ENCODE measurements at regions not wholly inside any gene's neighbourhood (a gene's known extent, or its start where the extent isn't known, plus 50 kb on each side); places are given as distances from the start of the nearest gene placed in this dataset.

- Mint-ChIP-seq H3K27ac (peak overlapping the region; percentile 5 to 53), H3K9me3 (no peaks in the 10 kb centered on the region), H3K4me3 (peak overlapping the region; percentile 39 to 68 (median 64)), H3K27me3 (no peaks in the 10 kb centered on the region), H3K36me3 (no peaks in the 10 kb centered on the region), H3K4me1 (peaks cover 26 to 29% (median 29%) of the 10 kb centered on the region in 3 donors)
- ChIA-PET POLR2A (interaction anchor here (0.6 to 1.0 kb wide), 7 partner anchors 10 to 237 kb away, joined by 3 to 5 read pairs (median 3); partner anchors contain the start of gene HSPA13 (in 1 of the 2)), CTCF (interaction anchor here (0.7 to 1.4 kb wide), 4 partner anchors 9 to 537 kb away, joined by 3 to 4 read pairs (median 3); no protein-coding TSS in a partner anchor)
- Histone ChIP-seq H3K27me3 (replicated peaks in 1 of 2; ENCODE audit: control insufficient read depth in 2 of 2, extremely low read depth in 1 of 2, insufficient read depth in 2 of 2, low read length in 1 of 2) (no peaks in the 10 kb centered on the region), H3K27ac (ENCODE audit: low read length) (no peak overlapping the region), H3K4me1 (ENCODE audit: control insufficient read depth in 1 of 2, extremely low read depth in 1 of 2, insufficient read depth in 2 of 2, low read length in 2 of 2) (peaks cover 0 to 12% of the 10 kb centered on the region in 2 experiments), H3K36me3 (ENCODE audit: control insufficient read depth in 2 of 2, extremely low read depth in 1 of 2, insufficient read depth in 1 of 2, low read length in 1 of 2) (no peaks in the 10 kb centered on the region), H3K9me3 (no peaks in the 10 kb centered on the region), H3K4me3 (ENCODE audit: control insufficient read depth in 1 of 2, extremely low read depth in 1 of 2, low read length in 1 of 2) (peak overlapping the region in 1 of 2 donors; percentile 10)
- DNase-seq (peak in 1 of 35 experiments; percentile 32), ATAC-seq (replicated peaks in 1 of 4) (peak in 3 of 4 experiments; percentile 38 to 59 (median 39))
- WGBS (ENCODE audit: insufficient coverage), result no CpG with 5 or more reads among the region's 1 CpG
Observed at GRCh38 chr21:14602382-14602958, 56.4 kb upstream of the SAMSN1 start.

DNA sequence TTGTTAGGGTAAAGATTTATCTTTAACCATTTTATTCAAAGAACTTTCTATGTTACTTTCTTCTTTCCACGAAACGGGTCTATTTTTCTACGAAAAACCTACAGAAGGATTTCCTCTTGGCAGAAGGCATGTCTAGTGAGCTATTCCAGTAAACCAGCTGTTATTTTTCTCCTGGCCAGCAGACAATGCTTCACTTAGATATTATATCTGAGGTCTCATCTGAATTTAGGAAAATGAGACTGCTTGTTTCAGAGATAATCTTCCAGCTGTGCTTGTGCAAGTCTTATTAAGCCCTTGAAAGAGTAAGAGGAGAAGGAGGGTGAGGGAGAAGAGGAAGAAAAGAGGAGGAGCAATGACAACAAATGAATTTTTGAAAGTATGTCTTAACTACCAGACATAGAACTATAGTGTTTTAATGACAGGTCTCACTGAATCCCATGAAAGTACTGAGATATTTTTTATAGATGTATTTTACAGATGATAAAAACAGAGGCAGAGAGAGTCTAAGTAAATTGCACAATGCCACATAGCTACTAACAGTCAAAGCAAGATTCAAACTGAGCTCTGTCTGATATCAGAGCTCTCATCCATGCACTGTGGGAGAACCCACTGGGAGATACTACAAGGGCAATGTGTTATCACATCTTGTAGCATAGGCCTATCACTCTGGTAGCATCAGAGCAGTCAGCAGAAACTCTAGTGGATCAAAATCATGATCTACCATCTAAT lies 54.6 kb upstream of the SAMSN1 start:
- no peak overlapping the region for H3K4me3 ChIP-seq (ENCODE audit: control insufficient read depth in 1 of 2, extremely low read depth in 1 of 2, low read length in 1 of 2)
- H3K4me1 ChIP-seq (ENCODE audit: control insufficient read depth in 1 of 2, extremely low read depth in 1 of 2, insufficient read depth in 2 of 2, low read length in 2 of 2), result peaks cover 0 to 12% of the 10 kb centered on the region in 2 experiments
- peak overlapping the region in 1 of 2 donors; percentile 15 for H3K27ac Mint-ChIP-seq
- no peaks in the 10 kb centered on the region for H3K27me3 Mint-ChIP-seq
- H3K36me3 ChIP-seq (ENCODE audit: control insufficient read depth in 2 of 2, extremely low read depth in 1 of 2, insufficient read depth in 1 of 2, low read length in 1 of 2), result no peaks in the 10 kb centered on the region
- DNase-seq (no peak), ATAC-seq (replicated peaks in 1 of 4) (no peak)
- ChIA-PET POLR2A (interaction anchor here in 1 of 2 donors (0.7 kb wide), 1 partner anchor 55 kb away, joined by 4 read pairs; no protein-coding TSS in a partner anchor), CTCF (interaction anchor here in 1 of 2 donors (1.0 kb wide), 1 partner anchor 9 kb away, joined by 3 read pairs; no protein-coding TSS in a partner anchor)
- no peaks in the 10 kb centered on the region for H3K27me3 ChIP-seq (replicated peaks in 1 of 2; ENCODE audit: control insufficient read depth in 2 of 2, extremely low read depth in 1 of 2, insufficient read depth in 2 of 2, low read length in 1 of 2)
- H3K4me3 Mint-ChIP-seq, result no peak overlapping the region
- no peak overlapping the region for H3K27ac ChIP-seq (ENCODE audit: low read length)
- H3K9me3 Mint-ChIP-seq, result peaks cover 0 to 9% (median 5%) of the 10 kb centered on the region in 3 donors
- no peaks in the 10 kb centered on the region for H3K9me3 ChIP-seq
- H3K36me3 Mint-ChIP-seq, result peaks cover 8% of the 10 kb centered on the region
- peaks cover 26 to 29% (median 29%) of the 10 kb centered on the region in 3 donors for H3K4me1 Mint-ChIP-seq
- no CpG with 5 or more reads among the region's 3 CpGs for WGBS (ENCODE audit: insufficient coverage)

DNA sequence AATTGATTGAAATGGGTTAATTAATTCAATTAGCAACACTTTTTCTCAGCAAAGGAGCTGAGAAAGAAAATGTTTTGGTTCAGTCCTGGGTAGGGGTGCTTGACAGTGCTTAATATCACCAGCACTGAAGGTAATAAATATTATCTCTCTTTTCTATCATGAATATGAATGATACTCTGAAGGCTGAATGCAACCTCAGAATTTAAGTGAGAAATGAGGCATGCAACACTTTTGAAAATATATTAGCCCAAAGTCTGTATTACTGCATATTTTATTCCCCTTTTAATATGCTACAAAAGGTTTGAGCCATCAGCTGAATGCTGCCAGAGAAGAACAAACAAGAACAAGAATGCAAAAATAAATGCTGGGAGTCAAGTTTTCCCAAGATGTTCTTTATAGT lies 52.0 kb upstream of the SAMSN1 start:
- H3K4me1 Mint-ChIP-seq, result peaks cover 22 to 25% (median 24%) of the 10 kb centered on the region in 3 donors
- POLR2A ChIA-PET, result no interaction called here

More for the DNA sequence above, 52.0 kb upstream of the SAMSN1 start:
- H3K27me3 ChIP-seq (replicated peaks in 1 of 2; ENCODE audit: control insufficient read depth in 2 of 2, extremely low read depth in 1 of 2, insufficient read depth in 2 of 2, low read length in 1 of 2), result no peaks in the 10 kb centered on the region
- H3K9me3 ChIP-seq, result no peaks in the 10 kb centered on the region
- DNase-seq (no peak), ATAC-seq (replicated peaks in 1 of 4) (no peak)
- CTCF ChIA-PET, result no interaction called here
- no peak overlapping the region for H3K27ac ChIP-seq (ENCODE audit: low read length)
- H3K4me3 Mint-ChIP-seq, result no peak overlapping the region
- no peaks in the 10 kb centered on the region for H3K27me3 Mint-ChIP-seq
- peaks cover 0 to 12% of the 10 kb centered on the region in 2 experiments for H3K4me1 ChIP-seq (ENCODE audit: control insufficient read depth in 1 of 2, extremely low read depth in 1 of 2, insufficient read depth in 2 of 2, low read length in 2 of 2)
- H3K9me3 Mint-ChIP-seq, result peaks cover 4 to 19% (median 9%) of the 10 kb centered on the region in 3 donors
- H3K27ac Mint-ChIP-seq, result no peak overlapping the region
- peaks cover 13% of the 10 kb centered on the region for H3K36me3 Mint-ChIP-seq
- no peak overlapping the region for H3K4me3 ChIP-seq (ENCODE audit: control insufficient read depth in 1 of 2, extremely low read depth in 1 of 2, low read length in 1 of 2)
- H3K36me3 ChIP-seq (ENCODE audit: control insufficient read depth in 2 of 2, extremely low read depth in 1 of 2, insufficient read depth in 1 of 2, low read length in 1 of 2), result no peaks in the 10 kb centered on the region
